ENCODE measurements at regions not wholly inside any gene's neighbourhood (a gene's known extent, or its start where the extent isn't known, plus 50 kb on each side); places are given as distances from the start of the nearest gene placed in this dataset.

GRCh38 chr22:27456696-27457503, 344.7 kb downstream of the MN1 start:
- Mint-ChIP-seq H3K36me3 (no peaks in the 10 kb centered on the region), H3K4me1 (ENCODE audit: low read depth) (no peaks in the 10 kb centered on the region), H3K4me3 (no peak overlapping the region), H3K9me3 (ENCODE audit: low read depth) (no peaks in the 10 kb centered on the region), H3K27me3 (no peaks in the 10 kb centered on the region), H3K27ac (no peak overlapping the region)

DNA sequence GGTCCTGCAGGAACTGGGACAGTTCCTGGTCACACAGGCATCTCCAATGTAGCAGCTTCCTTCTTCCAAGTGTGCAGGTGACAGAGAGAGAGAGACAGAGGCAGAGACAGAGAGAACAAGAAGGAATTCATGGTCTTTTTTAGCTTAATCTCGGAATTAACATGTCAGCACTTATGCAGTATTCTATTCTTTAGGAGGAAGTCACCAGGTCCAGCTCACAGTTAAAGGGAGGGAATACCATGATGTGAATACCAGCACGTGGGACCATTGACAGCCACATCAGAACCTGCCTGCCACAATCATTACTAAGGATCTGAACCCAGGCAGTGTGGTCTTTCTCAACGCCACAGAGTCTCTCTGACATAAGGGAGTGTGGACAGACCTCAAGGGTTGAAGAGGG, 341.6 kb downstream of the MN1 start:
- Mint-ChIP-seq H3K27ac (no peak overlapping the region), H3K4me1 (ENCODE audit: low read depth) (no peaks in the 10 kb centered on the region), H3K4me3 (no peak overlapping the region), H3K36me3 (no peaks in the 10 kb centered on the region), H3K9me3 (ENCODE audit: low read depth) (no peaks in the 10 kb centered on the region), H3K27me3 (no peaks in the 10 kb centered on the region)

DNA sequence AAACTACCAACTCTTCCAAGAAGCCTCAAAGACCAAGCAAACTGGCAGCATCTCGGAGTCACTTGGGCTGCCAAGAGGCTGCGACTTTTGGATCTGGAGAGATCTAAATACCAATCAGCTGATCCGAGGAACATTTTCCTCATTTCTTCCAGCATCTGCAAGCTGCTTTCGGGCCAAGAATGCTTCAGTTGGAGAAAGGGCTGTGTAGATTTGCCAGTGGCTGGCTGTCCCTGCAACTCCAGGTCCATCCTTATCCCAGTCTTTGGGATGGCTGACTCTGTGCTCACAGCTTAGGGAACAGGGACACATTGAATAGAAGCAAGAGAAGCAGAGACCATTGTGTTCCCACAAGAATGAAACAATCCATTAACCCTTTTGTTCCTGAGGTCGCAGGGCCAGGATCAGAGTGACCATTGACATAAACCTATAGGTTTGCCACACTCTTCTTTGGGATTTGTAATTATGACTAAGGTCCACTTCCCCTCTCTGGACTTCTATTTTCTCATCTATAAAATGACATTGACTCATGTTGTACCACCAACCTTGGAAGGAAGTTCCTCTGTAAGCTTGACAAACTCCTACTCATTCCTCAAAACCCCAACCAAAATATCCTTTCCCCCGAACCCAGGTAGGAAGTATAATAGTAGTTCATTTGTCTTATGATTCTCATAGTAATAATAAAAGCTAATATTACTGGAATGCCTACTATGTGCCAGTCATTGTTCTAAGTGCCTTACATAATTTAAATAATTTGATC, 340.8 kb downstream of the MN1 start:
- no peak overlapping the region for H3K4me3 Mint-ChIP-seq
- H3K27ac Mint-ChIP-seq = no peak overlapping the region
- no peaks in the 10 kb centered on the region for H3K27me3 Mint-ChIP-seq
- H3K9me3 Mint-ChIP-seq (ENCODE audit: low read depth) = no peaks in the 10 kb centered on the region
- no peaks in the 10 kb centered on the region for H3K36me3 Mint-ChIP-seq
- H3K4me1 Mint-ChIP-seq (ENCODE audit: low read depth) = no peaks in the 10 kb centered on the region

GRCh38 chr22:27461470-27461869, 340.1 kb downstream of the MN1 start:
- H3K4me1 Mint-ChIP-seq (ENCODE audit: low read depth) = no peaks in the 10 kb centered on the region
- H3K27ac Mint-ChIP-seq = no peak overlapping the region
- no peaks in the 10 kb centered on the region for H3K36me3 Mint-ChIP-seq
- H3K4me3 Mint-ChIP-seq = no peak overlapping the region
- no peaks in the 10 kb centered on the region for H3K27me3 Mint-ChIP-seq
- H3K9me3 Mint-ChIP-seq (ENCODE audit: low read depth) = no peaks in the 10 kb centered on the region

DNA sequence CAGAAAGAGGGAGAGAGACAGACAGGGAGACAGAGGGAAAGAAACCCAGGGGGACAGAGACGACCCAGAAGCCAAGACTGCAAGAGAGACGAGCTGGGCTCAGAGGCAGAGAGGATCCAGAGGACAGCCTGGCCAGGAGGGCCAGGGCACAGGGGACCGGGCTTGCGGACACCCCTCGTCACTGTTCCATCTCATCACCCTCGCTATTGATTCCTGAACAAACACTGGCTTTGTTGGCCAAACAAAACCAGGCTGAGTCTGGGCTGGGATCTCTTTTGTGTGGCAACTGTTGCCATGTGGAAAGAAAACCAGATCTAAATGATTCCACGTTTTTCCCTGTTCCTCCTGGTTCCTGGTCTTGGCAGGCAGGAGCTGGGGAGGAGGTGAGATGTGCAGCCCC, 339.4 kb downstream of the MN1 start:
- Mint-ChIP-seq H3K27ac (no peak overlapping the region), H3K4me1 (ENCODE audit: low read depth) (no peaks in the 10 kb centered on the region), H3K9me3 (ENCODE audit: low read depth) (no peaks in the 10 kb centered on the region), H3K4me3 (no peak overlapping the region), H3K27me3 (no peaks in the 10 kb centered on the region), H3K36me3 (no peaks in the 10 kb centered on the region)

DNA sequence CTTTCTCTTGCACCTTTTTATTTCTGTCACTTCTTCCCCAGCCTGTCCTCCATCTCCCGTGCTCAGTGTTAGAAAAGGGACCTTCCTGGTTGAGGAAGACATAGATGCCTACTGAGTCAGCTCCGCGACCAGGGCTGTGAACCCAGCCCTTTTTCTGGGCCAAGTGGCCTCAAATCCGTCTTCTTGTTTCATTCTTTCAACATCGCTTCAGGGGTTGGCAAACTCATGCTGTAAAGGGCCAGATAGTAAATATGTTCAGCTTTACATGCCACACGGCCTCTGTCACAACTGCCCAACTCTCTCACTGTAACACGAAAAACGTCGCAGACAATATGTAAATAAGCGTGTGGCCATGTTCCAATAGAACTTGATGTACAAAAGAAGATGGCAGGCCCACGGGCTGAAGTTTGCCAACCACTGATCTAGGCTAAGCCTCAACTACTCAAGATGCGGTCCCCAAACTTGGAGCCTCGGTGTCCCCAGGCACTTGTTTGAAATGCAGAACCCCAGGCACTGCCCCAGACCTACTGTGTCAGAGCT, 338.4 kb downstream of the MN1 start:
- H3K27me3 Mint-ChIP-seq = no peaks in the 10 kb centered on the region
- H3K4me1 Mint-ChIP-seq (ENCODE audit: low read depth) = no peaks in the 10 kb centered on the region

GRCh38 chr22:27466229-27466628, 335.3 kb downstream of the MN1 start:
- no peak overlapping the region for H3K27ac Mint-ChIP-seq
- no peak overlapping the region for H3K4me3 Mint-ChIP-seq
- H3K36me3 Mint-ChIP-seq = no peaks in the 10 kb centered on the region
- H3K27me3 Mint-ChIP-seq = no peaks in the 10 kb centered on the region
- H3K9me3 Mint-ChIP-seq (ENCODE audit: low read depth) = no peaks in the 10 kb centered on the region
- H3K4me1 Mint-ChIP-seq (ENCODE audit: low read depth) = no peaks in the 10 kb centered on the region

More for the DNA sequence above, 338.4 kb downstream of the MN1 start:
- H3K4me3 Mint-ChIP-seq = no peak overlapping the region
- no peaks in the 10 kb centered on the region for H3K9me3 Mint-ChIP-seq (ENCODE audit: low read depth)
- H3K36me3 Mint-ChIP-seq = no peaks in the 10 kb centered on the region
- no peak overlapping the region for H3K27ac Mint-ChIP-seq

DNA sequence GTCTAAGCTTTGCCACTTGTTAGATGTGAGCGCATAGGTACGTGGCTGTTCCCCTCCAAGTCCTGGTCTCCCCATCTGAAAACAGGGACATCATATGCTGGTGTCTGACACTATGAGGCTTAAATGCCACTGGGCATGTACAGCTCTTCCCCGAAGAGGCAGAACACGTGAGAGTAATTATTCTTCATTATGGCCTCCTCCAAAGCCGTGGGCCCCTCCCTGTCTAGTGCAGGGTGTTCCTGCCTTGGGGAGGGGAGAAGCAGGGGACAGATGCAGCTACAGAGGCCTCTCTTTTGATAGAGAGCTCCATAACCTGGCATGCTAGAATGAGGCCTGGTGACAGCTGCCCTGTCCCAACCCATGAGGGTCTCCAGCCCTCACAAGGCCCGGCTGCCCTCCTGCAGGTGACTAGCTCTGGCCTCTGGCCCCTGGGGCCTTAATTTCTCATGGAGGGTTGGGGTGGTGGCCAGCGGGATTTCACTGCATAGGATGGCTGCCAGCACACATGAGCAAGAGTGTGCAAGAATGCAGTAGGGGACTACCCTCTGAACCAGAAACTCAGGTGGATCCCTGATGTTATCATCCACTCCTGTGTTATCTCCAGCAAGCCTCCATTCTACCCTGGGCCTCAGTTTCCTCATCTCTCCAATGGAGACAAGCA, 334.6 kb downstream of the MN1 start:
- Mint-ChIP-seq H3K9me3 (ENCODE audit: low read depth) (no peaks in the 10 kb centered on the region), H3K4me3 (no peak overlapping the region), H3K36me3 (no peaks in the 10 kb centered on the region), H3K27ac (no peak overlapping the region), H3K4me1 (ENCODE audit: low read depth) (no peaks in the 10 kb centered on the region), H3K27me3 (no peaks in the 10 kb centered on the region)

DNA sequence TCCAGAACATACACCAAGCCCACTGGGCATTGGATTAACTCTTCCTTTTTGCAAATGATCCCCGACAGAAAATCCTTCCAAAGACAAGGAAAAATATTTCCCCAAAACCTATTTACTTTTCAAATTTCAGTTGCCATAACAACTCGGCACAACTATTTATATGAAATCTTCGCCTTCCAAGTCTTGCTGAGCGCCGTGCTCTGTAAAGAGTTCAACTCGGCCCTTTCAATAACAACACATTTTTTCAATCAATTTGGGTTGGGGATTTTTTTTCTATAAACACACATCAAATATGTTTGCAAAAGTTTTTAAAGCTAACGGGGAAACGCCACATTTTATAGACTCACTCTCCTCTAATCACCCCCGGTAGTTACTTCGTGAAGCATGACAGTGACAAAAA, 333.8 kb downstream of the MN1 start:
- H3K27ac Mint-ChIP-seq = no peak overlapping the region
- no peaks in the 10 kb centered on the region for H3K9me3 Mint-ChIP-seq (ENCODE audit: low read depth)
- H3K4me3 Mint-ChIP-seq = no peak overlapping the region
- no peaks in the 10 kb centered on the region for H3K36me3 Mint-ChIP-seq
- H3K27me3 Mint-ChIP-seq = no peaks in the 10 kb centered on the region
- no peaks in the 10 kb centered on the region for H3K4me1 Mint-ChIP-seq (ENCODE audit: low read depth)

GRCh38 chr22:27468712-27469111, 332.8 kb downstream of the MN1 start:
- H3K9me3 Mint-ChIP-seq (ENCODE audit: low read depth) = no peaks in the 10 kb centered on the region
- H3K36me3 Mint-ChIP-seq = no peaks in the 10 kb centered on the region
- no peaks in the 10 kb centered on the region for H3K27me3 Mint-ChIP-seq
- no peak overlapping the region for H3K27ac Mint-ChIP-seq
- H3K4me1 Mint-ChIP-seq (ENCODE audit: low read depth) = no peaks in the 10 kb centered on the region
- H3K4me3 Mint-ChIP-seq = no peak overlapping the region

DNA sequence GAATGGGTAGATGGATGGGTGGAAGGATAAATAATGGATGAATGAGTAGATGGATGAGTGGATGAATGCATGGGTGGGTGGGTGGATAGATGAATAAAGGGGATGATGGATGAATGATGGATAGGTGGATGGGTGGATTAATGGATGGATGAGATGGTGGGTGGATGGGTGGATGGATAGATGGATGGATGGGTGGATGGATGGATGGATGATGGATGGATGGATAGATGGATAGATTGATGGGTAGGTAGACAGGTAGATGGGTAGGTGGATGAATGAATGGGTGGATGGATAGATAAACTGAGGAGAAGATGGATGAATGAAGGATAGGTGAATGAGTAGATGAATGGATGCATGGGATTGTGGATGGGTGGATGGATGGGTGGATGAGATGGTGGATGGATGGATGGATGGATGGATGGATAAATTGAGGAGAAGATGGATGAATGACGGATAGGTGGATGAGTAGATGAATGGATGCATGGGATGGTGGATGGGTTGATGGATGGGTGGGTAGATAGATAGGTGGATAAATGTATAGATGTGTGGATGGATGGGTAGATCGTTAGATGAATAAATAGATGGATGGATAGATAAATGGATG, 331.3 kb downstream of the MN1 start:
- Mint-ChIP-seq H3K36me3 (no peaks in the 10 kb centered on the region), H3K4me1 (ENCODE audit: low read depth) (no peaks in the 10 kb centered on the region), H3K27me3 (no peaks in the 10 kb centered on the region), H3K9me3 (ENCODE audit: low read depth) (no peaks in the 10 kb centered on the region), H3K4me3 (no peak overlapping the region), H3K27ac (no peak overlapping the region)

DNA sequence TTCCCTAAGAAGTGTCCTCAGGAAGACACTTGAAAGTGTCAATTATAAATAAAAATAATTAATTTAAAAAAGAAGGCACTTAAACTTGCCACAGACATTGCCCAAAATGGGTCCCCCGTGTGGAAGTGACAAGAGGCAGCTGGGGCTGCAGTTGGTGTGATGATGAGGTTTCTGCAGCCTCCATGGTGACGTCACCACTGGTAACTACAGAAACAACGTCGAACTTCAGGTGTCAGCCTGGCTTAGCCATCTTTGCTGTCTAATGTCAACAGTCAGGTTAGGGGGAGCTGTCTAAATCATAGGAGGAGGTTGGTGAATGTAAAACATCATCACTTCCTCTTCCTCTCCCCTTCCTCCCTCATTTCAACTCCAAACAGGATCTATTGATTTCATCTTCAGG, 328.6 kb downstream of the MN1 start:
- Mint-ChIP-seq H3K9me3 (ENCODE audit: low read depth) (no peaks in the 10 kb centered on the region), H3K27ac (no peak overlapping the region), H3K4me3 (no peak overlapping the region), H3K4me1 (ENCODE audit: low read depth) (no peaks in the 10 kb centered on the region), H3K27me3 (no peaks in the 10 kb centered on the region), H3K36me3 (no peaks in the 10 kb centered on the region)

GRCh38 chr22:27473533-27473932, 328.0 kb downstream of the MN1 start:
- Mint-ChIP-seq H3K36me3 (no peaks in the 10 kb centered on the region), H3K4me1 (ENCODE audit: low read depth) (no peaks in the 10 kb centered on the region), H3K27ac (no peak overlapping the region), H3K9me3 (ENCODE audit: low read depth) (no peaks in the 10 kb centered on the region), H3K27me3 (no peaks in the 10 kb centered on the region), H3K4me3 (no peak overlapping the region)

- Mint-ChIP-seq H3K36me3 (no peaks in the 10 kb centered on the region), H3K9me3 (ENCODE audit: low read depth) (no peaks in the 10 kb centered on the region), H3K27me3 (no peaks in the 10 kb centered on the region), H3K27ac (no peak overlapping the region), H3K4me3 (no peak overlapping the region), H3K4me1 (ENCODE audit: low read depth) (no peaks in the 10 kb centered on the region)
Observed at GRCh38 chr22:27474112-27474571, 327.4 kb downstream of the MN1 start.
